GM12873 (cell line): ENCODE measurements at regions not wholly inside any gene's neighbourhood (a gene's known extent, or its start where the extent isn't known, plus 50 kb on each side); places are given as distances from the start of the nearest gene placed in this dataset.

Experiments used
- TF ChIP-seq, protein P1 (sequence below): IDR thresholded peaks from 2 replicates; pipeline ENCODE4 v1.5.1; 2012; ENCODE audit warnings: low read depth, mild to moderate bottlenecking, moderate library complexity, low read length, control low read depth; ENCODE audit not compliant: insufficient read depth; ENCODE audit errors: missing control alignments

DNA sequence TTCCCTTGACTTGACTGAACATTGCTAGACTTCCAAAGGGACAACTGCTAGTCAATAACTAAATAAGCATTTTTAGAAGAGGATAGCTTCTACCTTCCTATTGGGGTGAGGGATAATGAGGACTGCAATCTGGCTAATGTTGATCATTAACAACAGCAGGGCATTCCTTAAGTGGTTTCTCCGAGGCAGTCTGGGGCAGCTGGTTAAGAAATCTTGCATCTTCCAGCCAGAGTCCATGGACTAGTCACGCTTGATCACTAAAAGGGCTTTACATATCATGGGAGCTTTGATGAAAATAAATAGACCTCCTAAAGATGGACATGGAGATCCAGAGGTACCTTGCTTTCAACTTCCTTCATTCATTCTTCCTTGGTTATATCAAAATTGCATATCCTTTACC is 329.4 kb upstream of the ESRRG start:
- TF ChIP-seq, protein P1, sequence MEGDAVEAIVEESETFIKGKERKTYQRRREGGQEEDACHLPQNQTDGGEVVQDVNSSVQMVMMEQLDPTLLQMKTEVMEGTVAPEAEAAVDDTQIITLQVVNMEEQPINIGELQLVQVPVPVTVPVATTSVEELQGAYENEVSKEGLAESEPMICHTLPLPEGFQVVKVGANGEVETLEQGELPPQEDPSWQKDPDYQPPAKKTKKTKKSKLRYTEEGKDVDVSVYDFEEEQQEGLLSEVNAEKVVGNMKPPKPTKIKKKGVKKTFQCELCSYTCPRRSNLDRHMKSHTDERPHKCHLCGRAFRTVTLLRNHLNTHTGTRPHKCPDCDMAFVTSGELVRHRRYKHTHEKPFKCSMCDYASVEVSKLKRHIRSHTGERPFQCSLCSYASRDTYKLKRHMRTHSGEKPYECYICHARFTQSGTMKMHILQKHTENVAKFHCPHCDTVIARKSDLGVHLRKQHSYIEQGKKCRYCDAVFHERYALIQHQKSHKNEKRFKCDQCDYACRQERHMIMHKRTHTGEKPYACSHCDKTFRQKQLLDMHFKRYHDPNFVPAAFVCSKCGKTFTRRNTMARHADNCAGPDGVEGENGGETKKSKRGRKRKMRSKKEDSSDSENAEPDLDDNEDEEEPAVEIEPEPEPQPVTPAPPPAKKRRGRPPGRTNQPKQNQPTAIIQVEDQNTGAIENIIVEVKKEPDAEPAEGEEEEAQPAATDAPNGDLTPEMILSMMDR = no peak

DNA sequence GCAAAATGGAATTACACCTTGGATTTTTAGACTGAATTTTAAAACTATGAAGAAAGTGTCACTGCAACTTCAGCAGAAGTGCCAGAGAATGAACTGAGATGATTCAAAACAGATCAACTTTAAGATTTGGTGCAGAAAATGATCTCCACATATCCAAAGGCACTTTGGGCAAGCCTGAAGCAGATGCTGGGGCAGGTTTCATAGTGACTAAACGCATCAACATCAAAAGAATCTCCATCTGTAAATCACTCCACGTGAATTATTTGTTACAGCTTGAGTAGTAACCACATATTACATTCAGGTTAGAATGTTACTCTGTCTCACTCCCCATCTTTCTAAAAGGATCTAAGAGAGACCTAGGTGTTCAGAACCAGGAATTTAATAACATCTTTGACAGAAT is 329.0 kb upstream of the ESRRG start:
- TF ChIP-seq, protein P1 = no peak

DNA sequence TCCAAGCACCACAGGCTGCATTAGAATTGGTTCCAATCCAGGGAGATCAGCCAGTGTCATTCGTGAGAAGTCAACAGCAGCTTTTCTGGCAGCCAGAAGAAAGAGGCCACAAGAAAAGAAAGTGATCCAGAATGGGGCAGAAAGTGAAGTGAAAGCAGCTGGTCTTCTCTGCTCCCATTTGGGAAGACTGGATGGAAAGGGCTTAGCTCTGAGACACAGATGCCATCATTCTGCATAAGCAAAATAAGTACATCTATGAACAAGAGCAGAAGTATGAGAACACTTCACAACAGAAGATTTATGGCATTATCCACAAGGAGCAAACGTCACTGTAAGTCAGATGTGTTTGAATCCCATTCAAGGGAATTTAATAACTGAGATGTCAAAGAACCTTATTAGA is 326.5 kb upstream of the ESRRG start:
- TF ChIP-seq, protein P1 = no peak

DNA sequence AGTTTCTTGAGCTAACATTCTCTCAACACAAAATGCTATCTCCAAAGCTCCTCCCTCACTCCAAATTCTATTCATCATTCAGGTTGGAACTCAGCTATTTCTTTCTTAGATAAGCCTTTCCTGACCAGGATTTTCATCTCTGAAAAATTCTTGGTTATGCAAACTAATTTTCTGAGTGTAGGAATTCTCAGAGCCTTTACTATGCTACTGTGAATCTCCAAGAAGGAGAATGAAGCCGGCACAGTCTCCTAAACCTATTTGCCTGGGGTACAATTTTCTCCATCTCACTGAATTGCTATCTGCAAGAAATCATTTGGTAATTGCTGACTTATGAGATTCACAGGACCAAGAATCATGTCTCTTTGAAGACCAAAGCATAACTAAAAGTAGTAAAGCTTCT is 325.9 kb upstream of the ESRRG start:
- TF ChIP-seq, protein P1 = no peak

DNA sequence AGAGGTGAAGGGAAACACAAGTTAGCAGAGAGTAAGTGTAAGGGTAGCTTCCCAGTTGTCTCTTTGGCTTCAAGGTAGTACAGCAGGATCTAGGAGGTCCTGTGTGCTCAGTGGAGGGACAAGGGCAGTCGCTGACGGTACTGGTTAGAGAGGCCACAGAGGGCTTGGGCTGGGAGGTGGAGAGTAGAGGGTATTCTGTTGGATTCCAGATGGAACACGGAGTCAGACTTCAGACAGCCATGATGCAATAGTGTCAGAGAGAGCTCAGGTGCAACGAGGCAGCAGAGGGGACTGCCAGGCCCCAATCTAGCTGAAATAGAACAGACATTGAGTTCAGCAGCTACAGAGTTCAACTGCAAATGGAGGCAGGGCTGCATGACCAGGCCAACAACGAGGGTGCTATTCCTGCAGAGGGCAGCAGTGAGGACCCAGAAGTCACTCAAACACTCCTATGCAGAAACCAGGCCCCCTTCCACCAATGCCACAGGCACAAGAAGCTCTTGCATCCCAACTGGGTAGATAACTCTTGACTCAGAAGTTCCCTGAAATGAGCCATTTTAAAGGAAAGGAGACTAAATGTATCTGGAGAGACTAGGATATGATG is 325.0 kb upstream of the ESRRG start:
- TF ChIP-seq, protein P1 = peak; percentile 69

DNA sequence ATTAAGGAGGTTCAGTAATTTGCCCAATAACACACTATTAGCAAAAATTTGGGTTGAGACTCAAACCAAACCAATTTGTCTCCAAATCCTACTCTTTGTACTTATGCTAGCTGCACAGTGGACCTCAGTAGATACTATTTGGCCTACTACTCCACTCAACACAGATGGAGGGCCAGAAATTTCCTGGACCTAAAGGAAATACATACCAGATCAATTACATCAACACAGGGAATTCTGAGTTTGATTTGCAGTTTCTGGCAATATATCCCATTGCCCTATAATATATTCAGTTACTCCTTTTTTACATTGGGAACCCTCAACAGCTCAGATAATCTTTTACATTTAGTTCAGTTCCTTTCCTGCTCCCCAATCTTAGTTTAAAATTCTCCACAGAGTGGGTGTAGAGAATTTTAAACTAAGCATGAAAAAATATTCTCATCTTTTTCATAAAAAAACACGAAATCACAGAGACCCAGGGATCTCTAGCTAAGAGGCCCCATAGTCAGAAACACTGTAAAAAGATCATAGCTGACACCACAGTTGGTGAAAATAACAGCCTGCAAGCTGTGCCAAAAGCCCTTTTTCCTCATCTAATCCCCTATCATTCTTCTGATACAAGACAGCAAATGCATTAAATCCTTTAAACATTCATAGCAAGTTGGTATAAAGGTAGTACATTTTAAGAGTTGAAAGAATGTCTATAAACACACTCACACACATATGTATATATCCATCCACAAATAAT is 317.7 kb upstream of the ESRRG start:
- TF ChIP-seq, protein P1 = no peak

DNA sequence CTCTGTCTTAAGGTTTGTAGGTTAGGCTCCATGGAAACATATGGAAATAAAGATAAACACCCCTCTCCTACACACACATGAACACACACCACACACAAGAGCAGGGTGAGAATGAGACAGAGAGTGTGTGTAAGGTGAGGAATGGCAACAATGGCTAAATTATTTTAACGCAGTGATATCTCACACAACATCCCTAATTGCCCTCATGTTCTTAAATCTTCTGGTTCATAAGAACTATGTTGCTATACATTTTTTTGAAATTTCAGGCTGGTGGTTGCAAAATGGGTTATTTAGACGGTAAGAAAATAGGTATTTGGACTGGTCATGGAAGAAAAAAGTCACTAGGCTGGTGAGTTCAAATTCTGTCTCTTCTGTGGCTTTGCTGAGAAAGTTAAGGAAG is 316.7 kb upstream of the ESRRG start:
- TF ChIP-seq, protein P1 = no peak
